Left ventricle myocardium inferior (tissue), 1 donor: ENCODE measurements at regions not wholly inside any gene's neighbourhood (a gene's known extent, or its start where the extent isn't known, plus 50 kb on each side); places are given as distances from the start of the nearest gene placed in this dataset.

Experiments
- DNase-seq: peaks from one replicate; pipeline ENCODE4 v3.0.0-alpha.2; 2020
- H3K27ac ChIP-seq: fragments of 200-600 bp; replicated peaks from 2 replicates; pipeline ENCODE4 v1.8.0; 2021
- H3K27me3 ChIP-seq: fragments of 200-600 bp; 2 replicates; pipeline ENCODE4 v1.8.0; 2021; ENCODE audit warnings: low read depth
- H3K36me3 ChIP-seq: fragments of 200-600 bp; 2 replicates; pipeline ENCODE4 v1.8.0; 2021
- H3K4me1 ChIP-seq: fragments of 200-600 bp; 2 replicates; pipeline ENCODE4 v1.8.0; 2021
- H3K4me3 ChIP-seq: fragments of 200-600 bp; 2 replicates; pipeline ENCODE4 v1.8.0; 2021; ENCODE audit warnings: mild to moderate bottlenecking, moderate library complexity
- H3K9me3 ChIP-seq: fragments of 200-600 bp; replicated peaks from 2 replicates; pipeline ENCODE4 v1.8.0; 2021
- intact Hi-C: fragments of 100-400 bp; cut with micrococcal nuclease; formaldehyde crosslinking; loops from one replicate; pipeline ENCODE4 v1.11.0; 2022
- TF ChIP-seq, protein P1 (sequence below): fragments of 200-600 bp; IDR thresholded peaks from 2 replicates; pipeline ENCODE4 v1.8.0; 2021; ENCODE audit warnings: antibody characterized with exemption, mild to moderate bottlenecking, borderline replicate concordance
- donor health status: DM: no; HTN: yes; CAD: no; lungs with severe emphysema.

DNA sequence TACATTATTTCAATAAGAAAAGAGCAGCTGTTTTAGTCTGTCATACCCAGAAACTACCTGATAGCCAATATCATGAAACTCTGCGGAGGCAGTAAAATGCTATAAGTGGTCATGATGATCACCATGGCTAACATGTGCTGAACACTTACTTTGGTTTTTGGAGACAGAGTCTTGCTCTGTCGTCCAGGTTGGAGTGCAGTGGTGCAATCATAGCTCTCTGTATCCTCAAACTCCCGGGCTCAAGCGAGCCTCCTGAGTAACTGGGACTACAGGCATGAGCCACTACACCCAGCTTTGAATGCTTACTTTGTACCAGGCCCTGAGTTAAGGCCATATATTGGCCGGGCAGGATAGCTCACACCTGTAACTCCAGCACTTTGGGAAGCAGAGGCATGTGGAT lies 101.2 kb upstream of the DHX40 start:
- Histone ChIP-seq H3K36me3 (no peaks in the 10 kb centered on the region), H3K27ac (no peak overlapping the region), H3K4me3 (no peak overlapping the region), H3K4me1 (no peaks in the 10 kb centered on the region), H3K27me3 (no peaks in the 10 kb centered on the region), H3K9me3 (no peaks in the 10 kb centered on the region)
- no peak for DNase-seq
- intact Hi-C loops, result no loop called here
- TF ChIP-seq, protein P1, sequence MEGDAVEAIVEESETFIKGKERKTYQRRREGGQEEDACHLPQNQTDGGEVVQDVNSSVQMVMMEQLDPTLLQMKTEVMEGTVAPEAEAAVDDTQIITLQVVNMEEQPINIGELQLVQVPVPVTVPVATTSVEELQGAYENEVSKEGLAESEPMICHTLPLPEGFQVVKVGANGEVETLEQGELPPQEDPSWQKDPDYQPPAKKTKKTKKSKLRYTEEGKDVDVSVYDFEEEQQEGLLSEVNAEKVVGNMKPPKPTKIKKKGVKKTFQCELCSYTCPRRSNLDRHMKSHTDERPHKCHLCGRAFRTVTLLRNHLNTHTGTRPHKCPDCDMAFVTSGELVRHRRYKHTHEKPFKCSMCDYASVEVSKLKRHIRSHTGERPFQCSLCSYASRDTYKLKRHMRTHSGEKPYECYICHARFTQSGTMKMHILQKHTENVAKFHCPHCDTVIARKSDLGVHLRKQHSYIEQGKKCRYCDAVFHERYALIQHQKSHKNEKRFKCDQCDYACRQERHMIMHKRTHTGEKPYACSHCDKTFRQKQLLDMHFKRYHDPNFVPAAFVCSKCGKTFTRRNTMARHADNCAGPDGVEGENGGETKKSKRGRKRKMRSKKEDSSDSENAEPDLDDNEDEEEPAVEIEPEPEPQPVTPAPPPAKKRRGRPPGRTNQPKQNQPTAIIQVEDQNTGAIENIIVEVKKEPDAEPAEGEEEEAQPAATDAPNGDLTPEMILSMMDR, result no peak

DNA sequence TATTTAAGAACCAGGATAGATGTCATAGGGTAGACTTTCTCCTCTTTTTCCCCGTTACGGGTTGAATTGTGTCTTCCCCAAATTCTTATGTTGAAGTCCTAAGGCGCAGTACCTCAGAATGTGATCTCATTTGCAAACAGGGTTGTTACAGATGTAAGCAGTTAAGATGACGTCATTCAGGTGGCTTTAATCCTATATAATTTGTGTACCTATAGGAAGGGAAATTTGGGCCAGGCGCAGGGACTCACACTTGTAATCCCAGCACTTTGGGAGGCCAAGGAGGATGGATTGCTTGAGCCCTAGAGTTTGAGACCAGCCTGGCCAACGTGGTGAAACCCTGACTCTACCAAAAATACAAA lies 99.5 kb upstream of the DHX40 start:
- no peak for DNase-seq
- no peak overlapping the region for H3K27ac ChIP-seq
- H3K4me3 ChIP-seq, result no peak overlapping the region
- no peaks in the 10 kb centered on the region for H3K4me1 ChIP-seq
- intact Hi-C loops, result no loop called here
- H3K9me3 ChIP-seq, result no peaks in the 10 kb centered on the region
- no peaks in the 10 kb centered on the region for H3K36me3 ChIP-seq
- H3K27me3 ChIP-seq, result no peaks in the 10 kb centered on the region
- TF ChIP-seq, protein P1, result no peak

DNA sequence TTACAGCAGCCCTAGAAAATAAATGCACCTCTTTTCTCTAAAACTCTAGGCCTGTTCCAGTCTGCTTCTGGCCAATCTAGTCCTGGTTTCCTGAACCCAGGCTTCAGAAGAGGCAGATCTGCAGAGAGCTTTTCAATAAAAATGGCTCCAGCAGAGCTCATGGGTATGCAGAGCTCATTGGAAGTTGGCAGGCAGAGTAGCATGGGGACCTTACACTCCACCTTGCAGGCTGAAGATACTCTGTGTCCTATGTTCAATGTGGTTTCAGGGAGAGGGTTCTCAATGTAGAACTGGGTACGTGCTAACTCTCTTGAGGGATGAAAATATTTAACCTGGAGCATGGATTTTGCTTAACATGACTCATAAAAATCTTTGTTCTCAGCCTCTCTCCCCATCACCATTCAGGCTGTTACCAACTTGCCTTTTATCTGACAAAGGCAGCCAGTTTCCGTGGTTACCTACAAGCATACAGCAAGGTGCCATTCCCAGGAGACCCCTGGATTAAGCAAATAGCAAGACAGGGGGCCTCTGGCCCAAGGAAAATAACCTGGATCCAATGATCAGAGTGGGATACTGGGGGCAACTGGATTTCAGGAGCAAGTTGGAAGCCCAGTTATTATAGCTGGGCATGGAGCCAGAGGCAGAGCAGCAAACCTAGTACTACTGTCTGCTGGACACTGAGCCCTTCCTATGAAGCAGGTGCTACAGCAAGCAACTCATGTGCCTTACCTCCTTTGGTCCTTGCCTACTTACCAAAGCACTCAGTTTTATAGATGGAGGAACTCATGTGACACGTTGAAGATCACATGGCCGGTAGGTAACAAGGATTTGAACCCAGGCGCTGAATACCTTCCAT lies 98.2 kb upstream of the DHX40 start:
- no peaks in the 10 kb centered on the region for H3K9me3 ChIP-seq
- H3K27me3 ChIP-seq, result no peaks in the 10 kb centered on the region
- H3K4me1 ChIP-seq, result no peaks in the 10 kb centered on the region
- no peaks in the 10 kb centered on the region for H3K36me3 ChIP-seq
- TF ChIP-seq, protein P1, result no peak
- no peak overlapping the region for H3K4me3 ChIP-seq
- no peak overlapping the region for H3K27ac ChIP-seq
- intact Hi-C loops, result no loop called here
- DNase-seq, result no peak

DNA sequence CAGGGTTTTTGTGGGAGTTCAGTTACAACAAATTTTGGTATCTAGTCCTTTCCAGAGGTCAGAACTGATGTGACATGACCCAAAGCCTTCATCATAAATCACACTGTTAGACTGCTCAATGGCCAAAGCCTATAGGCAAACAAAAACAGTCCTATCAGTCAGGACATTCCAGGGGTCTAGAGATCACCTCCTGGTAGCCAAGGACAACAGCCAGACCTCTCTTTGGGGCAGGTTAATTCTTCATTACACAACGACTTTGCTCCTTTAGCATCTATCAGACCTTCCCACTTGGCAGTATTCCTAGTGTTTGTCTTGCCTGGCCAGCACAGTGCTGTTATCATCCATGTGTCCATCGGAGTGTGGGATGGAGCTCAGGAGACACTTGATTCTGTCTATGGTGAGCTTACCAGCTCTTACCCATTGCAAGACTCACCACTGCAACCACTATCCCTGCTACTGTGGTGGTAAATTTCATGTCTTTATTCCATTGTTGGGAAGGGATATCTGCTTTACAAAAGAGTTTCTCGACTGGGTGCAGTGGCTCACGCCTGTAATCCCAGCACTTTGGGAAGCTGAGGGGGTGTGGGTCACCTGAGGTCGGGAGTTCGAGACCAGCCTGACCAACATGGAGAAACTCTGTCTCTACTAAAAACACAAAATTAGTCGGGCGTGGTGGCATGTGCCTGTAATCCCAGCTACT lies 95.5 kb upstream of the DHX40 start:
- no peaks in the 10 kb centered on the region for H3K27me3 ChIP-seq
- no peak overlapping the region for H3K4me3 ChIP-seq
- H3K9me3 ChIP-seq, result no peaks in the 10 kb centered on the region
- H3K4me1 ChIP-seq, result no peaks in the 10 kb centered on the region
- no peaks in the 10 kb centered on the region for H3K36me3 ChIP-seq
- intact Hi-C loops, result no loop called here
- TF ChIP-seq, protein P1, result no peak
- DNase-seq, result no peak
- H3K27ac ChIP-seq, result no peak overlapping the region

DNA sequence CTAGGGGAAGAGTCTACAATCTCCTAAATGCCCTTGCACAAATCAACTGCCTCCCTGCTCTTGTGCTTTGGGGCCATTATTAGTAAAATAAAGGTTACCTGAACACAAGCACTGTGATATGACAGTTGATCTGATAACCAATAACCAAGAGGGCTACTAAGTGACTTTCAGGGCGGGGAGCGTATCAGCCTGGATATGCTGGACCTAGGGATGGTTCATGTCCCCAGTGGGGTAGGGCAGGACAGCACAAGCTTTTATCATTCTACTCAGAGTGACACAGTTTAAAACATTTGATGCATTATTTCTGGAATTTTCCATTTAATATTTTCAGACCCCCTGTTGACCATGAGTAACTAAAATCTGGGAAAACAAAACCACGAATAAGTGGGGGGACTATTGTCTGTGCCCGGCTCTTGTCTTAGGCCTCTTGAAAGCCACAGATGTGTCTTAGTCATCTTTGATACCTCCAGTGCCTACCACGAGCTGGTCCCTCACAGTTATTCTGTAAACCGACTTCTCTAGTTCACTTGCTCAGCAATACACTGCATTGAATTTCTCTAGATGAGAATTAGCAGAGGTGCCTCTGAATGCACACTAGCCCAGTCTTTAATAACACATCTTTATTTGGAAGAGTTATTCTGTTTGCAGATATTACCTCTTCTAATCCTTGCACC lies 94.6 kb upstream of the DHX40 start:
- Histone ChIP-seq H3K27ac (no peak overlapping the region), H3K4me1 (no peaks in the 10 kb centered on the region), H3K4me3 (no peak overlapping the region), H3K36me3 (no peaks in the 10 kb centered on the region), H3K27me3 (no peaks in the 10 kb centered on the region), H3K9me3 (no peaks in the 10 kb centered on the region)
- intact Hi-C loops, result no loop called here
- no peak for DNase-seq
- TF ChIP-seq, protein P1, result no peak
